ENCODE measurements at regions not wholly inside any gene's neighbourhood (a gene's known extent, or its start where the extent isn't known, plus 50 kb on each side); places are given as distances from the start of the nearest gene placed in this dataset.

- Histone ChIP-seq H3K4me1 (peaks cover 19% of the 10 kb centered on the region), H3K9me3 (no peaks in the 10 kb centered on the region), H3K27ac (peak overlapping the region; percentile 75), H3K27me3 (no peaks in the 10 kb centered on the region), H3K36me3 (no peaks in the 10 kb centered on the region), H3K4me3 (no peak overlapping the region)
- DNase-seq (ENCODE audit: low spot score in 2 of 2): no peak
- TF ChIP-seq CTCF (IDR thresholded peaks at IDR 0.05): no peak
- no peak for TF ChIP-seq POLR2A (IDR thresholded peaks at IDR 0.05)
- no peak for TF ChIP-seq EP300 (IDR thresholded peaks at IDR 0.05)
- no peak for TF ChIP-seq POLR2AphosphoS5 (IDR thresholded peaks at IDR 0.05)
- 36% methylated on average over 6 of the region's 6 CpGs for WGBS
These were observed 289.3 kb upstream of the TANK start for GRCh38 chr2:160870729-160871465.

- no peak overlapping the region for H3K27ac ChIP-seq
- H3K9me3 ChIP-seq: no peaks in the 10 kb centered on the region
- TF ChIP-seq EP300 (IDR thresholded peaks at IDR 0.05) (no peak), POLR2A (IDR thresholded peaks at IDR 0.05) (no peak), CTCF (IDR thresholded peaks at IDR 0.05) (no peak), POLR2AphosphoS5 (IDR thresholded peaks at IDR 0.05) (no peak)
- no peaks in the 10 kb centered on the region for H3K36me3 ChIP-seq
- no peak for DNase-seq (ENCODE audit: low spot score in 2 of 2)
- no peaks in the 10 kb centered on the region for H3K27me3 ChIP-seq
- no peak overlapping the region for H3K4me3 ChIP-seq
- peaks cover 23% of the 10 kb centered on the region for H3K4me1 ChIP-seq
- WGBS: 98% methylated on average over 7 of the region's 7 CpGs
These were observed 288.3 kb upstream of the TANK start for GRCh38 chr2:160871953-160872352.

GRCh38 chr2:160876029-160876428 is 284.2 kb upstream of the TANK start:
- Histone ChIP-seq H3K27me3 (no peaks in the 10 kb centered on the region), H3K36me3 (no peaks in the 10 kb centered on the region), H3K9me3 (no peaks in the 10 kb centered on the region), H3K4me3 (no peak overlapping the region), H3K27ac (no peak overlapping the region), H3K4me1 (peaks cover 6% of the 10 kb centered on the region)
- no peak for DNase-seq (ENCODE audit: low spot score in 2 of 2)
- TF ChIP-seq EP300 (IDR thresholded peaks at IDR 0.05) (no peak), CTCF (IDR thresholded peaks at IDR 0.05) (no peak), POLR2AphosphoS5 (IDR thresholded peaks at IDR 0.05) (no peak), POLR2A (IDR thresholded peaks at IDR 0.05) (no peak)
- WGBS: 66% methylated on average over 2 of the region's 2 CpGs

- TF ChIP-seq CTCF (IDR thresholded peaks at IDR 0.05) (no peak), POLR2AphosphoS5 (IDR thresholded peaks at IDR 0.05) (no peak), POLR2A (IDR thresholded peaks at IDR 0.05) (no peak)
- DNase-seq (ENCODE audit: low spot score in 2 of 2): no peak
- Histone ChIP-seq H3K27ac (no peak overlapping the region), H3K4me3 (no peak overlapping the region), H3K9me3 (no peaks in the 10 kb centered on the region), H3K36me3 (no peaks in the 10 kb centered on the region), H3K4me1 (peaks cover 5% of the 10 kb centered on the region), H3K27me3 (no peaks in the 10 kb centered on the region)
- 79% methylated on average over 3 of the region's 3 CpGs for WGBS
These were observed 283.5 kb upstream of the TANK start for GRCh38 chr2:160876765-160877164.

GRCh38 chr2:160878618-160879017 is 281.6 kb upstream of the TANK start:
- Histone ChIP-seq H3K4me1 (peaks cover 5% of the 10 kb centered on the region), H3K27ac (no peak overlapping the region), H3K4me3 (no peak overlapping the region), H3K9me3 (no peaks in the 10 kb centered on the region), H3K27me3 (no peaks in the 10 kb centered on the region), H3K36me3 (no peaks in the 10 kb centered on the region)
- TF ChIP-seq POLR2A (IDR thresholded peaks at IDR 0.05) (no peak), POLR2AphosphoS5 (IDR thresholded peaks at IDR 0.05) (no peak), EP300 (IDR thresholded peaks at IDR 0.05) (no peak), CTCF (IDR thresholded peaks at IDR 0.05) (no peak)
- no peak for DNase-seq (ENCODE audit: low spot score in 2 of 2)
